NT2/D1 (cell line): ENCODE measurements at regions not wholly inside any gene's neighbourhood (a gene's known extent, or its start where the extent isn't known, plus 50 kb on each side); places are given as distances from the start of the nearest gene placed in this dataset.

ENCODE experiments used
- SUZ12 ChIP-seq: IDR thresholded peaks from 2 replicates; pipeline ENCODE4 v1.6.1; 2011; ENCODE audit not compliant: insufficient read length, insufficient read depth; ENCODE audit errors: extremely low read depth
- YY1 ChIP-seq: IDR thresholded peaks from 2 replicates; pipeline ENCODE4 v1.6.1; 2011; ENCODE audit not compliant: insufficient read length, insufficient read depth
- ZNF274 ChIP-seq: IDR thresholded peaks from 2 replicates; pipeline ENCODE4 v1.6.1; 2011; ENCODE audit warnings: mild to moderate bottlenecking, low read depth, low read length

DNA sequence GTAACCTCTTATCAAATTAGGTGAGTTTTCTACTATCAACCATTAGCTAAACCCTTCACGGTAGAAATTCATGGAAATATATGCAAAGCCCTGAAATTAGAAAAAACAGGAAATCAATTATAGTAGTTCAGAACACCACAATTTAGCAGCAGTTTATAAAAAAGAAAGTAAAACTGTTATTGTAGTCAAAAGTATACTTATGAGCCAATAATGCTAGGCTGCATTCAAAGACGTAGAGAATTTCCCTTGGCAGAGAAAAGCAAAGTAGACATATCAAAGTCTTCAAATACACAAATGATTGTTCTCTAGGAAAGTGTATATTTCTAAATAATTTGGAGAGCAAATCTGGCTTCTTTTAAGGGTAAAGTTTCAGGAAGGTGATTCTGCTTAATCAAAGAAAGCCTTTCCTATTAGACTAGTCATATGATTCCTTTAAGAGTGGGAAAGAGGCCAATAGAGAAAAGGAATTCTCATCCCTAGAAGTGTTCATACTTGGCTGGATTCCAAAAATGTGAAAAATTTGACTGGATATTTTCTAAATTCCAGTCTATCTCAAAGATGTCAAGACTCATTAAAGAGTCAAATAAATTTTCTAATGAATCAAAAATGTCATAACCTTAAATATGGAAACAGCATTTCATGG is 185.5 kb downstream of the SMC2 start:
- TF ChIP-seq ZNF274 (no peak), YY1 (no peak), SUZ12 (no peak)
